ENCODE measurements at regions not wholly inside any gene's neighbourhood (a gene's known extent, or its start where the extent isn't known, plus 50 kb on each side); places are given as distances from the start of the nearest gene placed in this dataset.

- POLR2A ChIA-PET = no interaction called here
- no peak for TF ChIP-seq CTCF (IDR thresholded peaks at IDR 0.05; ENCODE audit: control extremely low read depth, extremely low read depth, low read depth, missing control alignments)
- CTCF ChIA-PET = interaction anchor here (1.0 to 1.5 kb wide), 2 partner anchors 10 to 16 kb away, joined by 3 to 4 read pairs; no protein-coding TSS in a partner anchor
- no peak for DNase-seq (ENCODE audit: extremely low spot score)
Measured at GRCh38 chr9:81244631-81245030, 444.7 kb downstream of the TLE1 start.

- ChIA-PET POLR2A (no interaction called here), CTCF (no interaction called here)
Measured at GRCh38 chr9:81242866-81243265, 446.5 kb downstream of the TLE1 start.

GRCh38 chr9:81239388-81239787 lies 450.0 kb downstream of the TLE1 start:
- TF ChIP-seq CTCF (IDR thresholded peaks at IDR 0.05; ENCODE audit: control extremely low read depth, extremely low read depth, low read depth, missing control alignments) = no peak
- ChIA-PET POLR2A (no interaction called here), CTCF (no interaction called here)
- DNase-seq (ENCODE audit: extremely low spot score) = no peak

More at GRCh38 chr9:81242866-81243265, 446.5 kb downstream of the TLE1 start:
- no peak for TF ChIP-seq CTCF (IDR thresholded peaks at IDR 0.05; ENCODE audit: control extremely low read depth, extremely low read depth, low read depth, missing control alignments)
- DNase-seq (ENCODE audit: extremely low spot score) = no peak

- no peak for DNase-seq (ENCODE audit: extremely low spot score)
- no peak for TF ChIP-seq CTCF (IDR thresholded peaks at IDR 0.05; ENCODE audit: control extremely low read depth, extremely low read depth, low read depth, missing control alignments)
- POLR2A ChIA-PET = no interaction called here
- CTCF ChIA-PET = interaction anchor here (1.3 kb wide), 1 partner anchor 21 kb away, joined by 3 read pairs; no protein-coding TSS in a partner anchor
Measured at GRCh38 chr9:81237565-81238231, 451.6 kb downstream of the TLE1 start.

GRCh38 chr9:81234924-81235610 lies 454.3 kb downstream of the TLE1 start:
- no peak for DNase-seq (ENCODE audit: extremely low spot score)
- no peak for TF ChIP-seq CTCF (IDR thresholded peaks at IDR 0.05; ENCODE audit: control extremely low read depth, extremely low read depth, low read depth, missing control alignments)
- CTCF ChIA-PET = interaction anchor here (1.2 kb wide), 1 partner anchor 10 kb away, joined by 4 read pairs; no protein-coding TSS in a partner anchor
- POLR2A ChIA-PET = no interaction called here

- no peak for DNase-seq (ENCODE audit: extremely low spot score)
- CTCF ChIA-PET = no interaction called here
- POLR2A ChIA-PET = no interaction called here
- TF ChIP-seq CTCF (IDR thresholded peaks at IDR 0.05; ENCODE audit: control extremely low read depth, extremely low read depth, low read depth, missing control alignments) = no peak
Measured at GRCh38 chr9:81231011-81231410, 458.3 kb downstream of the TLE1 start.

All from GM10248 (cell line).